Suprapubic skin (tissue), 4 donors: ENCODE measurements at regions not wholly inside any gene's neighbourhood (a gene's known extent, or its start where the extent isn't known, plus 50 kb on each side); places are given as distances from the start of the nearest gene placed in this dataset.

Experiments
- CTCF ChIP-seq, 2 donors: fragments of 200-600 bp in 1 of 2; fragments of 450-650 bp in 1 of 2; sonication (generic) in 1 of 2; IDR thresholded peaks; one replicate each; pipeline ENCODE4 v1.5.1; 2016 to 2019; ENCODE audit warnings: antibody characterized with exemption in 2 of 2, mild to moderate bottlenecking in 1 of 2, moderate library complexity in 1 of 2
- POLR2A ChIP-seq, 2 donors: fragments of 450-650 bp; IDR thresholded peaks; one replicate each; pipeline ENCODE4 v1.6.1; 2017; ENCODE audit warnings: antibody characterized with exemption in 2 of 2, mild to moderate bottlenecking in 2 of 2, moderate library complexity in 2 of 2
- POLR2AphosphoS5 ChIP-seq, 3 donors: sonication (generic); formaldehyde crosslinking; IDR thresholded peaks; one replicate each; pipeline ENCODE4 v1.6.1; 2017; ENCODE audit warnings: antibody characterized with exemption in 3 of 3

GRCh38 chr9:106587042-106587441 lies 275.9 kb upstream of the ZNF462 start:
- TF ChIP-seq CTCF (IDR thresholded peaks at IDR 0.05) (no peak), POLR2AphosphoS5 (IDR thresholded peaks at IDR 0.05) (no peak), POLR2A (IDR thresholded peaks at IDR 0.05) (no peak)
